ENCODE measurements at regions not wholly inside any gene's neighbourhood (a gene's known extent, or its start where the extent isn't known, plus 50 kb on each side); places are given as distances from the start of the nearest gene placed in this dataset.

DNA sequence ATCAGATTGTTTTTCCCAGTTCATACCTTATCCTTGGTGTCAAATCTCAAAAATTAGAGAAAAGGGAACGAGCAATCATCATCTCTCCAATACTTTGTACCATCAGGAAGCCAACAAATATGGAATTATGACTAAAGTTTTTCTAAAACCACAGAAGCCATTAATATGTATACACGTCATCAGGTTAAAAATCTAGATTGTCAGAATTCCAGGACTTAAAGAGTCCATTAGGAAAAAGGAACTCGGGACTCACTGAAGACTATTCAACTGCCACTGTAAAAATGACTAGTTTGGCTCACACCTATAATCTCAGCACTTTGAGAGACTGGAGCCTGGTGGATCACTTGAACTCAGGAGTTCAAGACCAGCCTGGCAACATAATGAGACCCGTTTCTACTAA is 344.4 kb upstream of the LRRC4C start:
- TF ChIP-seq POLR2A (IDR thresholded peaks at IDR 0.05), result no peak
- no peak for TF ChIP-seq CTCF (IDR thresholded peaks at IDR 0.05)
